CD14-positive monocyte (primary cell): ENCODE measurements at regions not wholly inside any gene's neighbourhood (a gene's known extent, or its start where the extent isn't known, plus 50 kb on each side); places are given as distances from the start of the nearest gene placed in this dataset.

ENCODE experiments used
- DNase-seq, 3 donors: peaks; one replicate each; pipeline ENCODE4 v3.0.0-alpha.2; 2011 to 2022
- H2AFZ ChIP-seq: 2 replicates; pipeline ENCODE4 v1.6.0; 2012; ENCODE audit warnings: mild to moderate bottlenecking, low read depth, low read length, inconsistent platforms; ENCODE audit not compliant: insufficient read depth, poor library complexity, severe bottlenecking
- H3K27ac ChIP-seq, 2 donors: 1 replicate in 1 of 2; 2 replicates in 1 of 2; pipeline ENCODE4 v1.5.1; 2012 to 2013; ENCODE audit warnings: low read length in 2 of 2, control low read depth in 1 of 2, inconsistent platforms in 1 of 2, low read depth in 1 of 2, mild to moderate bottlenecking in 1 of 2
- H3K27me3 ChIP-seq, 2 donors: one replicate each; pipeline versions ENCODE4 v1.6.0 to v1.6.1; 2011 to 2013; ENCODE audit warnings: low read length in 2 of 2; ENCODE audit not compliant: control insufficient read depth in 2 of 2, insufficient read depth in 2 of 2
- H3K36me3 ChIP-seq, 2 donors: replicated peaks in 1 of 2; 1 replicate in 1 of 2; 2 replicates in 1 of 2; pipeline versions ENCODE4 v1.5.1 to v1.6.1; 2012 to 2013; ENCODE audit warnings: low read length in 2 of 2, control low read depth in 1 of 2, inconsistent platforms in 1 of 2, mild to moderate bottlenecking in 1 of 2; ENCODE audit not compliant: insufficient read depth in 2 of 2, control insufficient read depth in 1 of 2
- H3K4me1 ChIP-seq, 2 donors: 1 replicate in 1 of 2; 2 replicates in 1 of 2; pipeline versions ENCODE4 v1.5.1 to v1.6.1; 2012 to 2013; ENCODE audit warnings: low read length in 2 of 2, control low read depth in 1 of 2, inconsistent platforms in 1 of 2, mild to moderate bottlenecking in 1 of 2, moderate library complexity in 1 of 2; ENCODE audit not compliant: insufficient read depth in 2 of 2, control insufficient read depth in 1 of 2
- H3K4me2 ChIP-seq: replicated peaks from 2 replicates; pipeline ENCODE3; 2012; ENCODE audit warnings: low read length, moderate library complexity, mild to moderate bottlenecking; ENCODE audit not compliant: poor library complexity, severe bottlenecking; ENCODE audit errors: extremely low read depth
- H3K4me3 ChIP-seq, 3 experiments: fragments of 200-600 bp in 1 of 3; sonication (generic) in 1 of 3; replicated peaks in 1 of 3; 1 replicate in 2 of 3; 2 replicates in 1 of 3; pipeline ENCODE4 v1.5.1; 2011 to 2013; ENCODE audit warnings: low read length in 3 of 3, mild to moderate bottlenecking in 3 of 3, control low read depth in 2 of 3, low read depth in 2 of 3, inconsistent platforms in 1 of 3, moderate library complexity in 1 of 3
- H3K79me2 ChIP-seq: 2 replicates; pipeline ENCODE4 v1.6.0; 2012; ENCODE audit warnings: mild to moderate bottlenecking, control low read depth, inconsistent platforms, low read length, moderate library complexity; ENCODE audit not compliant: insufficient read depth
- H3K9ac ChIP-seq: 2 replicates; pipeline ENCODE4 v1.6.0; 2017; ENCODE audit warnings: low read length, mild to moderate bottlenecking; ENCODE audit not compliant: insufficient read depth, poor library complexity, severe bottlenecking
- H3K9me3 ChIP-seq, 2 donors: replicated peaks in 1 of 2; 1 replicate in 1 of 2; 2 replicates in 1 of 2; pipeline versions ENCODE4 v1.5.1 to v1.6.1; 2012 to 2013; ENCODE audit warnings: low read length in 2 of 2, control low read depth in 1 of 2; ENCODE audit not compliant: control insufficient read depth in 1 of 2, insufficient read depth in 1 of 2
- H4K20me1 ChIP-seq: 2 replicates; pipeline ENCODE4 v1.6.0; 2012; ENCODE audit warnings: mild to moderate bottlenecking, low read length, control low read depth, moderate library complexity; ENCODE audit not compliant: insufficient read depth
- H3K27ac Mint-ChIP-seq, 7 donors: one replicate each; pipeline ENCODE4 v1.8.0; 2020; ENCODE audit warnings: mild to moderate bottlenecking in 7 of 7, mixed read lengths in 7 of 7, moderate library complexity in 6 of 7, inconsistent platforms in 2 of 7
- H3K27me3 Mint-ChIP-seq, 3 donors: one replicate each; pipeline ENCODE4 v1.8.0; 2021 to 2022; ENCODE audit warnings: low read depth in 3 of 3, mild to moderate bottlenecking in 3 of 3, mixed read lengths in 3 of 3, moderate library complexity in 3 of 3, inconsistent platforms in 1 of 3
- H3K36me3 Mint-ChIP-seq, 2 donors: one replicate each; pipeline ENCODE4 v1.8.0; 2020; ENCODE audit warnings: mixed read lengths in 2 of 2, inconsistent platforms in 1 of 2, mild to moderate bottlenecking in 1 of 2
- H3K4me1 Mint-ChIP-seq: one replicate; pipeline ENCODE4 v1.8.0; 2020; ENCODE audit warnings: mild to moderate bottlenecking, mixed read lengths
- H3K4me3 Mint-ChIP-seq, 2 donors: one replicate each; pipeline ENCODE4 v1.8.0; 2020; ENCODE audit warnings: mild to moderate bottlenecking in 2 of 2, mixed read lengths in 2 of 2, moderate library complexity in 1 of 2
- H3K9me3 Mint-ChIP-seq, 7 donors: one replicate each; pipeline ENCODE4 v1.8.0; 2020 to 2022; ENCODE audit warnings: mixed read lengths in 7 of 7, mild to moderate bottlenecking in 6 of 7, moderate library complexity in 6 of 7, inconsistent platforms in 2 of 7
- CTCF ChIP-seq: fragments of 200-600 bp; IDR thresholded peaks from one replicate; pipeline ENCODE4 v1.8.0; 2022; ENCODE audit warnings: antibody characterized with exemption, mild to moderate bottlenecking
- WGBS: methylation state at CpG from one replicate; pipeline ENCODE4 v1.1.5; 2013; ENCODE audit warnings: missing lambda C conversion rate; ENCODE audit not compliant: insufficient coverage; 5-methylcytosine and 5-hydroxymethylcytosine counted together
- intact Hi-C, 2 donors: fragments of 100-400 bp; cut with micrococcal nuclease; formaldehyde crosslinking; loops; one replicate each; pipeline versions ENCODE4 v1.15.0 to v1.15.1; 2023

GRCh38 chr1:47569681-47570470 lies 132.0 kb downstream of the FOXD2 start:
- Mint-ChIP-seq H3K9me3 (peaks cover 0 to 2% (median 0%) of the 10 kb centered on the region in 7 donors), H3K27me3 (peaks cover 16 to 31% (median 21%) of the 10 kb centered on the region in 3 donors)

GRCh38 chr1:47571161-47571560 lies 133.3 kb downstream of the FOXD2 start:
- Histone ChIP-seq H3K36me3 (no peaks in the 10 kb centered on the region), H3K27ac (no peak overlapping the region), H3K27me3 (peaks cover 0 to 9% of the 10 kb centered on the region in 2 donors), H3K79me2 (no peaks in the 10 kb centered on the region), H4K20me1 (no peaks in the 10 kb centered on the region), H3K4me1 (no peaks in the 10 kb centered on the region), H3K9me3 (no peaks in the 10 kb centered on the region), H3K4me2 (no peak overlapping the region), H2AFZ (no peak overlapping the region), H3K9ac (no peak overlapping the region), H3K4me3 (no peak overlapping the region)
- Mint-ChIP-seq H3K27me3 (peaks cover 16 to 33% (median 21%) of the 10 kb centered on the region in 3 donors), H3K4me3 (no peak overlapping the region), H3K36me3 (no peaks in the 10 kb centered on the region), H3K27ac (no peak overlapping the region), H3K4me1 (no peaks in the 10 kb centered on the region), H3K9me3 (peaks cover 0 to 2% (median 0%) of the 10 kb centered on the region in 7 donors)
- TF ChIP-seq CTCF, result no peak
- intact Hi-C loops, result no loop called here
- no CpG with 5 or more reads among the region's 5 CpGs for WGBS
- DNase-seq, result no peak

More at GRCh38 chr1:47569681-47570470, 132.0 kb downstream of the FOXD2 start:
- Histone ChIP-seq H3K79me2 (no peaks in the 10 kb centered on the region), H3K9me3 (no peaks in the 10 kb centered on the region), H3K4me2 (no peak overlapping the region), H3K27ac (no peak overlapping the region), H2AFZ (no peak overlapping the region), H3K27me3 (peaks cover 0 to 9% of the 10 kb centered on the region in 2 donors), H3K4me3 (no peak overlapping the region), H3K9ac (no peak overlapping the region), H3K4me1 (no peaks in the 10 kb centered on the region), H4K20me1 (no peaks in the 10 kb centered on the region), H3K36me3 (no peaks in the 10 kb centered on the region)
- no peaks in the 10 kb centered on the region for H3K36me3 Mint-ChIP-seq
- H3K27ac Mint-ChIP-seq, result no peak overlapping the region
- intact Hi-C loops, result no loop called here
- TF ChIP-seq CTCF, result no peak
- WGBS, result 53% methylated on average over 3 of the region's 9 CpGs
- no peaks in the 10 kb centered on the region for H3K4me1 Mint-ChIP-seq
- no peak for DNase-seq
- peak overlapping the region in 1 of 2 donors; percentile 44 for H3K4me3 Mint-ChIP-seq
